ENCODE measurements at regions not wholly inside any gene's neighbourhood (a gene's known extent, or its start where the extent isn't known, plus 50 kb on each side); places are given as distances from the start of the nearest gene placed in this dataset.

DNA sequence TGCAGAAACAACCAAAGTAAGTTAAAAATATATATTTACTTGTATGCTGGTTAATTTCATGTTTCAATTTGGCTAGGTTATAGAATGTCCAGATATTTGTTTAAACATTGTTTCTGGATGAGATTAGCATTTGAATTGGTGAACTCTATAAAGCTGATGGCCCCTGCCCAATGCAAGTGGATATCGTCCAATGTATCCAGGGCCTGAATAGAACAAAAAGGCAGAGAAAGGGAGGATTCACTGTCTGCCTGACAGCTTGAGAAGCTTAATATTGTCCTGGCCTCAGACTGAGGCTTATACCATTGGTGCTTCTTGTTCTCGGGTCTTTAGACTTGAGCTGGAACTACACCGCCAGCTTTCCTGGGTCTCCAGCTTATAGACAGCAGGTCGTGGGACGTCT lies 446.7 kb upstream of the ACTBL2 start:
- TF ChIP-seq, protein P1, sequence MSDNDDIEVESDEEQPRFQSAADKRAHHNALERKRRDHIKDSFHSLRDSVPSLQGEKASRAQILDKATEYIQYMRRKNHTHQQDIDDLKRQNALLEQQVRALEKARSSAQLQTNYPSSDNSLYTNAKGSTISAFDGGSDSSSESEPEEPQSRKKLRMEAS (IDR thresholded peaks at IDR 0.05): no peak
- TF ChIP-seq CTCF (IDR thresholded peaks at IDR 0.05; ENCODE audit: low read depth, low read length, missing input control): no peak
- TF ChIP-seq HNF4A (conservative IDR thresholded peaks at IDR 0.05): no peak
- TF ChIP-seq TAF1 (conservative IDR thresholded peaks at IDR 0.05): no peak
- TF ChIP-seq YY1 (IDR thresholded peaks at IDR 0.05): no peak
- no peak for TF ChIP-seq FOXA1 (IDR thresholded peaks at IDR 0.05)
- no peak for TF ChIP-seq RAD21 (IDR thresholded peaks at IDR 0.05)

All from liver (tissue), 3 donors.